Stimulated activated CD4-positive, alpha-beta T cell treated with anti-CD3 and anti-CD28 coated beads, TNF-alpha, amount 100 ng/mL, for 48 hours (primary cell): ENCODE measurements at regions not wholly inside any gene's neighbourhood (a gene's known extent, or its start where the extent isn't known, plus 50 kb on each side); places are given as distances from the start of the nearest gene placed in this dataset.

Experiments
- DNase-seq, 3 donors: peaks; one replicate each; pipeline ENCODE4 v3.0.0-alpha.2; 2020; ENCODE audit warnings: low read depth in 3 of 3

DNA sequence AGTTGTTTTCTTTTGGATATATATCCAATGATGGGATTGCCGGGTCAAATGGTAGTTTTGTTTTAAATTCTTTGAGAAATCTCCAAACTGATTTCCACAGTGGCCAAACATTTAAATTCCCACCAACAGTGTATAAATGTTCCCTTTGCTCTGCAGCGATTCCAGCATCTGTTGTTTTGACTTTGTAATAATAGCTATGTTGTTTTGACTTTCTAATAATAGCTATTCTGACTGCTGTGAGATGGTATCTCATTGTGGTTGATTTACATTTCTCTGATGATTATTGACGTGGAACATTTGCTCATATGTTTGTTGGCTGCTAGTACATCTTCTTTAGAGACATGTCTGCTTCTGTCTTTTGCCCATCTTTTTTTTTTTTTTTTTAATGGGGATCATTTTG lies 332.2 kb upstream of the GBE1 start:
- no peak for DNase-seq

DNA sequence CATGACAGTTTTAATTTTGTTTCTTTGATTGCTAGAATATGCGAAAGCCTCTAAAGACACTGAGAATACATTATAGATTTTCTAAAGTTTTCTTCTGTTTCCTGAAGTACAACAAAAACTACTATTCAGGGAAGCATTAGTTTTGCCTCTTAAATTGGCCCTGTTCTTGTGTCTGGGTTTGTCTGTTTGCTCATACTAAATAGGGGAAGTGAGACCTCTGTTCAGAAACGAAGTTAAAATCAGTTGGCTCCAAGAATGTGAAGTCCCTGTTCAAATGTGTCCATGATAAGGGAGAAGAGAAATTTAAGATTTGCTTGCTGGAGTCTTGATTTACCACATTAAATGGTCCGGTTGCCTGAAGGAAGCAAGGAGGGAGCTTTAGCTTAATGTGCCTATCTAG lies 327.3 kb upstream of the GBE1 start:
- no peak for DNase-seq

- DNase-seq, result no peak
Observed at GRCh38 chr3:82087958-82088357, 326.5 kb upstream of the GBE1 start.

GRCh38 chr3:82085851-82086475 lies 324.5 kb upstream of the GBE1 start:
- DNase-seq, result no peak

DNA sequence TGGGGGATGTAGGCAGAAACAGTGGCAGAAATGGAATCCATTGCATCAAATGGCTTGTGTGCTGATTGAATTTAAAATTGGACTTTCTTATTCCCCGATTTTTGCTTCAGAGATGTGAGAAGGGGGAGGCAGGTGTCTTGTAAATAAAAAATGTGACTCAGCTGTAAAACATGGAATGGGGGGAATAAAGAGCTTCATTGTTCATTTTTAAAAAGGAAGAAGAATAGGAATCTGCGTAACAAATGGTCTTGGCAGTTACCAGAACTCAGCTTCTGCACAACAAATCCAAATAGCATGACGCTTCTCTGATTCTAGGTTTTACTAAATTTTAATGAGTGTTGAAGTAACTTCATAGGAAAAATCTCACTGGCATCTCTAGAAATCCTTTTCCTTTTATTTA lies 323.9 kb upstream of the GBE1 start:
- no peak for DNase-seq

GRCh38 chr3:82084824-82085223 lies 323.4 kb upstream of the GBE1 start:
- DNase-seq, result no peak

DNA sequence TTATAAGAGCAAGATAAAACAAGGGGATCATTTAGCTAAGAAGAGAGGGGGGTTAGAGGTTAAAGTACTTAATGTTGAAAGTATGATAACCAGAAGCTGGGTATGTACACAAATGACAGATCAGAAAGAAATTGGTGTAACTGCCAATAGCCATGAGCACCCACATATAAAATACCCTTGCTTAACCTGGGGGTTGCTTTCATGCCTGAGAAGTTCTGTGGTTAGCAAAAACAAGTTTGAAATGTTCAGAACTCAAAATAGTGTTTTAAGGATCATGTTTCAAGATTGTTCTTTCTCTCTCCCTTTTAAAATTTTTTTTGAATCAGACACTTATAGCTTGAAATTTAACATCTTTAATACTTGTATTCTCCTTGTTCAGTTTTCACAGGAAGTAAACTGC lies 321.4 kb upstream of the GBE1 start:
- DNase-seq, result no peak

DNA sequence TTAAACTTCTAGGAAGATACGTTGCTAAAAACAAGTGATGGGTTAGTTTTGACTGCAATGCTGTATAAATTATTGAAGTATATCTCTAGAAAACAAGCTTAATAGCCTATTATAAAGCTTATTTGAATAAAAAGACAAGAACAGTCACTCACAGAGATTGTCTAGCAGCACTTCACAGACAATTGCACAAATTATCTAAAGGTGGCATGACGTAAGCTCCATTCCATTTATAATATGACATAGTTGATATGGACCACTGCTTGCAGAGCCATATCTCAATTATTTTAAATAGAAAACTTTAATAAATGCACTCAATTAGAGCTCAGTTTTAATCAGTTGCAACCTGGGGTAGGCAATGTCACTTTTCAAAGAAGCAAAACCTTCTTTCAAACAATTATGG lies 319.9 kb upstream of the GBE1 start:
- DNase-seq, result no peak

GRCh38 chr3:82080792-82081191 lies 319.3 kb upstream of the GBE1 start:
- no peak for DNase-seq

DNA sequence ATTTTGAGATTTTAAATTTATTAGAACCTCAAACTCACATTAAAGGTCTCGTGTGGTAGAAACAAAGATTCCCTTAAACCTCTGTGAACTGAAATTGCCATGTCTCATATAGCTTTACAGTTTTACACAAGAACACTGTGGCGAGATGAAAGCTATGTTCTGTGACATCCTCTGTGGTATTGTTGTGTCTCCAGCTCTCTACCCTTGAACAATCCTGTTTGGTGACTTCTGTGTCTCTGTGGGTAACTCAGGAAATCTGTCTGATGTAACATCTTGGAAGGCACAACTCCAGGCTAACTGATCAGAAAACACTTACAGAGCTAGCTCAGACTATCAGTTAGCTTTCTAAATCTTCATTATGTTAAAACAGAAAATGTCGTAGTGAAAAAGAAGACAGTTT lies 318.8 kb upstream of the GBE1 start:
- DNase-seq, result no peak

- no peak for DNase-seq
Observed at GRCh38 chr3:82079335-82079890, 318.0 kb upstream of the GBE1 start.

- DNase-seq, result no peak
Observed at GRCh38 chr3:82078246-82078645, 316.8 kb upstream of the GBE1 start.

GRCh38 chr3:82067420-82067819 lies 306.0 kb upstream of the GBE1 start:
- DNase-seq, result no peak

GRCh38 chr3:82058809-82059208 lies 297.4 kb upstream of the GBE1 start:
- no peak for DNase-seq

DNA sequence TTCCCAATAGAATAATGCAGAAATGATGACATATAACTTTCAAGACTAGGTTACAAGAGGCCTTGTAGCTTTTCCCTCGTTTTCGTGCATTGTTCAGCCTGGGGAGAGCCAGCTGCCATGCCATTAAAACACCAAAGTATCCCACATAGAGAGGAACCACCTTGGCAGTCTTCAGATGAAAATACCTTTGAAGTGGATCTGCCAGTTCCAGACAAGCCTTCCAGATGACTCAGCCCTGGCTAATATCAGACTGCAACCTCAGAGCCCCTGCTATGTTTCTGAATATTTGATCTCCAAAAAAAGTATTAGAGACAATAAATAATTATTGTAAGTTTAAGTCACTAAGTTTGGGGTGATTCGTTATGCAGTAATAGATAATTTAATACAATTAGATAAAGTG lies 294.3 kb upstream of the GBE1 start:
- no peak for DNase-seq

GRCh38 chr3:82054849-82055248 lies 293.4 kb upstream of the GBE1 start:
- DNase-seq, result no peak

DNA sequence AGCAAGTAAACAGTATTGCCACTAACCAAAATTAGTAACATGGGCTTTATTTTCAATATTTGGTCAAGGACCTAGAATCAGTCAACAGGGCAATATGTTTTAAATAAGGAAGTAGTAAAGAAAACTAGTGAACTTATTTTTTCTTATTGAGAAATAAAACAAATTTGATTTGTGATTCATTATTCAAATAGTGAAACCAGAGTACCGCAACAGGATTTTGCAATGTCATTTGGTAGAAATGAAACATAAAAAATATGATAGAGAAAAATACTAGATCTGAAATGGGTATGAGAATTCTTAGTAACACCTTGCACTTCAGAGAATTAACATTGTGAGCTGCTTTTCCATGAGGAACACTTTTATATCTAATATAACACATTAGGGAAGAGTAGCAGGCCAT lies 291.8 kb upstream of the GBE1 start:
- no peak for DNase-seq

GRCh38 chr3:82050382-82050781 lies 288.9 kb upstream of the GBE1 start:
- no peak for DNase-seq

DNA sequence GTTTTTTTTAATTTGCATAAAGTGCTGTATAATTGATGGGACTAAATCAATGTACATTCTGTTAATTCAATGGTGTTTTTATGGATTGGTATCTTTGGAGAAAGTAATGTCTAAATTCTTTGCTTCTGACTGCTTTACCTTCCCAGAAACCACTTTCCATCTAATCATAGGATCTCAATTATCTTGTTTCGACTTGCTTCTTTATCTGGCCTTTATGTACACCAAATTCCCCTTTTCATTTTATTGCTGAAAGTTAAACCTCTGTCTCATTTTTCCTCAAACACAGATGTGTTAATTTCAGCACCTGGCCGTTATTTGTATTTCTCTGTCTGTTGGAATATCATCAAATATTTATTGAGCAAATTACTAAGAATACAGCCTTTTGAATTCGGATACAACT lies 287.3 kb upstream of the GBE1 start:
- DNase-seq, result no peak

- DNase-seq, result no peak
Observed at GRCh38 chr3:82044930-82045705, 283.7 kb upstream of the GBE1 start.

- no peak for DNase-seq
Observed at GRCh38 chr3:82038556-82038955, 277.1 kb upstream of the GBE1 start.

DNA sequence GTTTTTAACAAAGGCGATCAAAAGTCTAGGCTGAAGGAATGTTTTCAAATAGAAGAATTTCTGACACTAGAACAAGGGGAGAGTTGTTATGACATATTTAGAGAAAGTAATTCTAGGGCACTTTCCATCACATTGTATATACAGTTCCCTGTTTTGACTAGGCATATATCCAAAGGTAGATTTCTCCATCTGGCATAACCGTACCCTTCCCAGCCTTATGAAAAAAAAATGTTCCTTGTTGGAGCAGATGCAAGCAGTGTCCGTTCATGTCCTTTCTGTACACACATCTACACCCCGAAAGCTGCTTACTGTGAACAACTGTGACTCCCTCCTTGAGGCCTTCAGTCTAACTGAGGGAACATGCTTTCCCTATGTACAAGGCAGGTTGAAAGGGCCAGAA lies 271.7 kb upstream of the GBE1 start:
- DNase-seq, result no peak

DNA sequence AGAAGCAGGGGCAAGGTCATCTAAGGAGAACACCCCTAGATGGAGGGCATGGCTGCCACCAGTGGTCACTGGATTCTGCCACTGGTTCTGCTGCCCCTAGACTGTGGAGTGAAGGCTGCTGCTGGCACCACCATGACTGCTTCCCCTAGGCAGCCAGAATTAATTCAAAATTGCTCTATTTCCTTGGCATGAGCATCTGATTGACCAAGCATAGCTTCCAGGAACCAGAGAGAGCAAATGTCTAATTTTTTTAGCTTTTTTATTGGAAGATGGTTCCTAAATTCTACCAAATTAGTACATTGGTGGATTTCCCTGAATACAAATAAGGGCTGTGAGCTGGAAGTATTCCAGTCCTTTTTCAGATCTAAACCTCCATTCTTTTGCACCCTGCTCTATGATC lies 270.2 kb upstream of the GBE1 start:
- no peak for DNase-seq
